Right ventricle myocardium superior (tissue), 1 donor: ENCODE measurements at regions not wholly inside any gene's neighbourhood (a gene's known extent, or its start where the extent isn't known, plus 50 kb on each side); places are given as distances from the start of the nearest gene placed in this dataset.

ENCODE experiments used
- ATAC-seq: fragments of 200-7000 bp; cut with Tn5 transposase; one replicate; pipeline ENCODE4 v1.9.1; 2020; ENCODE audit warnings: mild to moderate bottlenecking; ENCODE audit not compliant: poor library complexity
- DNase-seq: peaks from one replicate; pipeline ENCODE4 v3.0.0-alpha.2; 2020
- intact Hi-C: fragments of 100-400 bp; cut with DNase I; formaldehyde crosslinking; loops from one replicate; pipeline ENCODE4 v1.11.2; 2022
- donor health status: DM: no; HTN: yes; CAD: no; lungs with severe emphysema.

DNA sequence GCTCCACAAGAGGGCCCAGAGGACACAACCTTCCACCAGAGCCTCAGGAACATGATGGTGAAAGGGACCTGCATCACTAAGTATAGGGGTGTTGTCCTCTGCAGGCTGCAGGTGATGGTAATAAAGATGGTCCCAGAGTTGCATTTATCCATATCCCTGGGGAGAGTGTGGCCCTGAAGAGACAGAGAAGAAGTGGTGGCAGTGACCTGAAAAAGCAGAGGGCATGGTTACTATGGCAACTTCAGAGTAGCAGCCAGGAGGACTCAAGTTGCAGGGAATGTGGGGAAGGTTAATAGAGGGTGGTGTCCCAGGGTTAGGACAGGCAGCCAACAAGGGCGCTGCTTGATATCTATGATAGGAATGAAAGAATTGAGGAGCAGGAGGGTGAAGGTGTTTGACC, 57.1 kb downstream of the HLA-A start:
- no peak for DNase-seq
- ATAC-seq, result no peak
- intact Hi-C loops, result no loop called here

DNA sequence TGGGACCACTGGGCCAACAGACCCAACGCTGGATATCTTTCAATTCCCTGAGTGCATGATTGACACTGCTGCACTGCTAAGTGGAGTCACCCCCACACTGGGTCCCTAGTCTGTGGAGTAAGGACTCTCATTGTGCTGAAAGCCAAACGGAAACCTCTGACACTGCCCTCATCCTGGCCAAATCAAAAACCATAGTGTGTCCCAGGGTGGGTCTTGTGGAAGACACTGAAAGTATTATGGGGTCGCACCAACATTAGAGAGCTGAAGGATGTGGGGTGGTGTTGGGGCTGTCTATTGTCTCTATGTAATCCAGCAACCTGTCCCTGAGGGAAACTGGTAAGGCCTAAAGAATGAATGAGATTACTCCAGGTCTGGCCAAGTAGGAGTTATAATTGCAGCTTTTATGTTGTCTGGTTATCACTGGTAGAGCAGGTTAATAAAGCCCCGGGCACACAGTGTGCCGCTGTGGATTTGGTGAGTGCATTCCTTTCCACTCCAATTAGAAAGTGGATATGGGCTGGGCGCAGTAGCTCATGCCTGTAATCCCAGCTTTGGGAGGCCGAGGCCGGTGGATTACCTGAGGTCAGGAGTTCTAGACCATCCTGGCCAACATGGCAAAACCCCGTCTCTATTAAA, 57.9 kb downstream of the HLA-A start:
- no peak for ATAC-seq
- no peak for DNase-seq
- intact Hi-C loops, result no loop called here

DNA sequence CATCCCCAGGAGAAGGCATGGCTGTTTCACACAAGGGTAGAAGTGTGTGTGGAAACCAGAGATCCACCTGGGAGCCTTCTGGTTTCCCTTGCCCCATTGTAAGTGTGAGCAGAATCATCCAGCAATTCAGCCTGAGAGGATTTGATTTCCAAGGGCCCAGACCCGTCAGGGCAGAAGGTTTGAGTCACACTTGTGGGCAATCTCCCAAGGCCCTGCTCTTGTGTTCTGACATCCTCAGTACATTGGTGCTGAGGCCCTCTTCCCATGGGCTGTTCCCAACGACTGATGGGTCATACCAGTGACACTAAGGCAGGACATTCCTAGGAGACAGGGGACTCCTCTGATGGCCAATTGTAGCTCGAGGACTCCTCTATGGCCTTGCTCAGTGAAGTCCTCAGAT, 58.2 kb upstream of the POLR1H start:
- ATAC-seq (no peak), DNase-seq (no peak)
- intact Hi-C loops, result no loop called here

DNA sequence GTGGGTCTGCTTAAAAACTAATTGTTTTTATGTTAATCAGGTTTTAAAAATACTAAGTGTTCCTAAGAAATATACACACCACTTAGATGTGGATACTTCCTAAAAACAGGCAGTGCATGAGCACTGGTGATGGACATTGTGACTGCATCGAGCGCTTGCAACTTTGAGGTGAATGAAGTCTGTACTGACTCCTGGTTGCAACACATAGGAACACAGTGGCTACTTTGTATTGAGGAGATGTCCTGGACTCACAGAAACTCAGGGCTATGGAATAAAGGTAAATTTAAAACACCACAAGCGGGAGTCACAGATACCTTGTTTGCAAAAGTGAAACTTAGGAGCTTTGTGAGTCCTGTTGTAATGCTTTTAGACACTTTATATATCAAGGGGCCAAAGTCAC, 55.6 kb upstream of the POLR1H start:
- no peak for ATAC-seq
- intact Hi-C loops, result no loop called here
- DNase-seq, result no peak

DNA sequence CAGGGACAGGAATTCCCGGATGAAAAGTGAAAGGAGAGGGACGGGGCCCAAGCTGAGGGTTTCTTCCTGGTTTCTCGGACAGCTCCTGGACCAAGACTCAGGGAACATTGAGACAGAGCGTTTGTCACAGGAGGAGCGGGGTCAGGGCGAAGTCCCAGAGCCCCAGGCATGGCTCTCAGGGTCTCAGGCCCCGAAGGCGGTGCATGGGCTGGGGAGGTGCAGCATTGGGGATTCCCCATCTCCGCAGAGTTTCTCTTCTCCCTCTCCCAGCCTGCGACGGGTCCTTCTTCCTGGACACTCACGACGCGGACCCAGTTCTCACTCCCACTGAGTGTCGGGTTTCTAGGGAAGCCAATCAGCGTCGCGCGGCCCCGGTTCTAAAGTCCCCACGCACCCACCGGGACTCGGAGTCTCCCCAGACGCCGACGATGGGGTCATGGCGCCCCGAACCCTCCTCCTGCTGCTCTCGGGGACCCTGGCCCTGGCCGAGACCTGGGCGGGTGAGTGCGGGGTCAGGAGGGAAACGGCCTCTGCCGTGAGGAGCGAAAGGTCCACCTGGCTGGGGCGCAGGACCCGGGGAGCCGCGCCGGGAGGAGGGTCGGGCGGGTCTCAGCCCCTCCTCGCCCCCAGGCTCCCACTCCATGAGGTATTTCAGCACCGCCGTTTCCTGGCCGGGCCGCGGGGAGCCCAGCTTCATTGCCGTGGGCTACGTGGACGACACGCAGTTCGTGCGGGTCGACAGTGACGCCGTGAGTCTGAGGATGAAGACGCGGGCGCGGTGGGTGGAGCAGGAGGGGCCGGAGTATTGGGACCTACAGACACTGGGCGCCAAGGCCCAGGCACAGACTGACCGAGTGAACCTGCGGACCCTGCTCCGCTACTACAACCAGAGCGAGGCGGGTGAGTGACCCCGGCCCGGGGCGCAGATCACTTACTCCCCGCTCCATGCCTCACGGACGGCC, 54.6 kb upstream of the POLR1H start:
- ATAC-seq (peak; percentile 83), DNase-seq (peak; percentile 68)
- intact Hi-C loops, result no loop called here

DNA sequence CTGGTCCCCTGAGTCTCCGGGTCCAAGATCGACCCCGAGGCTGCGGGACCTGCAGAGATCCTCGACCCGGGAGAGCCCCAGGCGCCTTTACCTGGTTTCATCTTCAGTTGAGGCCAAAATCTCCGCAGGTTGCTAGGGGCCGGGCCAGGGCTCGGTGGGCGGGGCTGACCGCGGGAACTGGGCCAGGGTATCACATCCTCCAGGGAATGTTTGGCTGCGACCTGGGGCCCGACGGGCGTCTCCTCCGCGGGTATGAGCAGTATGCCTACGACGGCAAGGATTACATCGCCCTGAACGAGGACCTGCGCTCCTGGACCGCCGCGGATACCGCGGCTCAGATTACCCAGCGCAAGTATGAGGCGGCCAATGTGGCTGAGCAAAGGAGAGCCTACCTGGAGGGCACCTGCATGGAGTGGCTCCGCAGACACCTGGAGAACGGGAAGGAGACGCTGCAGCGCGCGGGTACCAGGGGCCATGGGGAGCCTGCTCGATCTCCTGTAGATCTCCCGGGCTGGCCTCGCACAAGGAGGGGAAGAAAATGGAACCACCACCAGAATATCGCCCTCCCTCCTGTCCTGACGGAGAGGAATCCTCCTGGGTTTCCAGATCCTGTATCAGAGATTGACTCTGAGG, 53.8 kb upstream of the POLR1H start:
- intact Hi-C loops, result no loop called here
- DNase-seq (peak; percentile 63), ATAC-seq (peak; percentile 28)

DNA sequence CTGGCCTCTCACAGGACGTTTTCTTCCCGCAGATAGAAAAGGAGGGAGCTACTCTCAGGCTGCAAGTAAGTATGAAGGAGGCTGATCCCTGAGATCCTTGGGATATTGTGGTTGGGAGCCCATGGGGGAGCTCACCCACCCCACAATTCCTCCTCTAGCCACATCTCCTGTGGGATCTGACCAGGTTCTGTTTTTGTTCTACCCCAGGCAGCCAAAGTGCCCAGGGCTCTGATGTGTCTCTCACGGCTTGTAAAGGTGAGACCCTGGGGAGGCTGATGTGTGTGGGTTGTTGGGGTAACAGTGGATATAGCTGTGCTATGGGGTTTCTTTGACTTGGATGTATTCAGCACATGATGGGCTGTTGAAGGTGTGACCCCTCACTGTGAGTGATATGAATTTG, 52.0 kb upstream of the POLR1H start:
- no peak for DNase-seq
- no peak for ATAC-seq
- intact Hi-C loops, result no loop called here
